Mesothelial cell of epicardium (in vitro differentiated cells): ENCODE measurements at regions not wholly inside any gene's neighbourhood (a gene's known extent, or its start where the extent isn't known, plus 50 kb on each side); places are given as distances from the start of the nearest gene placed in this dataset.

ENCODE experiments used
- DNase-seq, 2 experiments: peaks; one replicate each; pipeline ENCODE4 v3.0.0; 2021; ENCODE audit warnings: low spot score in 2 of 2; ENCODE audit not compliant: unreplicated experiment in 2 of 2
- H3K27ac Mint-ChIP-seq: 2 replicates; pipeline ENCODE4 v1.8.0; 2021; ENCODE audit warnings: mixed read lengths
- H3K27me3 Mint-ChIP-seq: 2 replicates; pipeline ENCODE4 v1.8.0; 2021; ENCODE audit warnings: low read depth, mixed read lengths
- H3K36me3 Mint-ChIP-seq: 2 replicates; pipeline ENCODE4 v1.8.0; 2021; ENCODE audit warnings: mixed read lengths
- H3K4me1 Mint-ChIP-seq: 2 replicates; pipeline ENCODE4 v1.8.0; 2021; ENCODE audit warnings: mixed read lengths
- H3K4me3 Mint-ChIP-seq: 2 replicates; pipeline ENCODE4 v1.8.0; 2021; ENCODE audit warnings: mild to moderate bottlenecking, moderate library complexity, mixed read lengths
- H3K9me3 Mint-ChIP-seq: 2 replicates; pipeline ENCODE4 v1.8.0; 2021; ENCODE audit warnings: mixed read lengths
- CTCF ChIP-seq: fragments of 200-600 bp; sonication (generic); IDR thresholded peaks from one replicate; pipeline ENCODE4 v1.5.0; 2021; ENCODE audit warnings: antibody characterized with exemption; ENCODE audit not compliant: unreplicated experiment

- Mint-ChIP-seq H3K27me3 (no peaks in the 10 kb centered on the region), H3K9me3 (peaks cover 9% of the 10 kb centered on the region), H3K4me1 (no peaks in the 10 kb centered on the region), H3K27ac (no peak overlapping the region), H3K36me3 (no peaks in the 10 kb centered on the region), H3K4me3 (no peak overlapping the region)
- no peak for TF ChIP-seq CTCF
- DNase-seq: no peak
Measured at GRCh38 chr2:7858624-7859023, 823.2 kb upstream of the ID2 start.

- H3K4me3 Mint-ChIP-seq: no peak overlapping the region
- H3K9me3 Mint-ChIP-seq: peaks cover 4% of the 10 kb centered on the region
- H3K27ac Mint-ChIP-seq: no peak overlapping the region
- H3K27me3 Mint-ChIP-seq: no peaks in the 10 kb centered on the region
- no peaks in the 10 kb centered on the region for H3K36me3 Mint-ChIP-seq
- TF ChIP-seq CTCF: no peak
- no peak for DNase-seq
- H3K4me1 Mint-ChIP-seq: no peaks in the 10 kb centered on the region
Measured at GRCh38 chr2:7860693-7861092, 821.2 kb upstream of the ID2 start.

DNA sequence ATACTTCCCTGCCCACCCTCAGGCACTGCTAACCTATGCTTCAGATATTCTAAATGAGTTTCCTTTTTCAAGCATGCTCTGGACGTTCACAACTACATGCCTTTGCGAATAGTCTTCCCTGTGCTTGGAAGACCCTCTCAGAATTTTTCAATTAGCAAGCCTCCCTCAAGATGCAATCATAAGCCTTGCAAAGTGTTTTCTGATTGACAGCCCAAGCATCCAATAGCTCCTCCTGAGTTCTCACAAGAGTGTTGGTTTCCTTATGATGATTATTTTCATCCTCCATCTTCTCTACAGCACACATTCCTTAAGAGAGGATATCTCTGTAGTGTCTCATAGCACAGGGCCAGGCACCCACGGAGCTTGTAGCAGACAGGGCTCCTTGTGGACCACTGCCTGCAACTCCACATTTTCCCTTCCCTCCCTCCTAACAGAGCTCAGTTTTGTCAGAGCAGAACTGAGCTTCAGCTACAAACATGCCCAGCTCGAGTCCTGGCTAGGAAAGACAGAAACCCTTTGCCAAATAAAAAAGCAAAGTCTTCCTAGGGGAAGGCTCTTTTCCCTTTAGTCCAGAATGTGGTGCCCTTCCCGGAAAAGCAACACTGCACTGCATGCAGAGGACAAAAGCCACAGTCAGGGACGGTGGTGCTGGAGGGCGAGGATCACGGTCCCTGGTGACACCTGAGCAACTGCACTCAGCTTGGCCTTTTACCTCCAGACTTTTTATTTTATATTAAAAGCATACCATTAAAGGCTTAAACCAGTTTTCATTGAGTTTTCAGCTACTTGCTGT, 819.8 kb upstream of the ID2 start:
- Mint-ChIP-seq H3K27ac (no peak overlapping the region), H3K9me3 (no peaks in the 10 kb centered on the region), H3K27me3 (no peaks in the 10 kb centered on the region), H3K4me1 (no peaks in the 10 kb centered on the region), H3K4me3 (no peak overlapping the region), H3K36me3 (no peaks in the 10 kb centered on the region)
- no peak for DNase-seq
- no peak for TF ChIP-seq CTCF

- no peak for TF ChIP-seq CTCF
- peaks cover 4% of the 10 kb centered on the region for H3K27me3 Mint-ChIP-seq
- DNase-seq: no peak
- H3K27ac Mint-ChIP-seq: no peak overlapping the region
- no peaks in the 10 kb centered on the region for H3K9me3 Mint-ChIP-seq
- H3K36me3 Mint-ChIP-seq: no peaks in the 10 kb centered on the region
- no peak overlapping the region for H3K4me3 Mint-ChIP-seq
- H3K4me1 Mint-ChIP-seq: no peaks in the 10 kb centered on the region
Measured at GRCh38 chr2:7866104-7866503, 815.8 kb upstream of the ID2 start.

DNA sequence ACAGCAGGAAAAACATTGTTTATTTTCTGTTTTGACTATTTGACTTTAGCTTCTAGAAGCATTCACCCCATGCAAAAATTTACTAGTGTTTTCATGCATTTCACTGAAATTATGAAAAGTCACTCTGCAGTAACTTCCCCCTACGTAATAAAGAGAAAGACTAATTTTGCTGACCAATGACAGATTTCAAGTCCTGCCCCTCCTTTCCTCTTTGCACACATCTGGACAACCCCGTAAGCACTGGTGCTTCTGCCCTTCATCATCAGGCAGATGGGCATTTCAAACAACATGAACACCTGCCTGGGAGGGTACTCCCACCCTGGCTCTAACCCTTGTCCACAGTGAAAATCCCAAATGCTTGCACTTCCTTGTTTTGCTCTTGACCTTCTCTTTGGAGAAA, 815.0 kb upstream of the ID2 start:
- Mint-ChIP-seq H3K27me3 (peaks cover 4% of the 10 kb centered on the region), H3K27ac (no peak overlapping the region), H3K9me3 (no peaks in the 10 kb centered on the region), H3K36me3 (no peaks in the 10 kb centered on the region), H3K4me3 (no peak overlapping the region), H3K4me1 (no peaks in the 10 kb centered on the region)
- DNase-seq: no peak
- no peak for TF ChIP-seq CTCF
